ENCODE measurements at regions not wholly inside any gene's neighbourhood (a gene's known extent, or its start where the extent isn't known, plus 50 kb on each side); places are given as distances from the start of the nearest gene placed in this dataset.

DNA sequence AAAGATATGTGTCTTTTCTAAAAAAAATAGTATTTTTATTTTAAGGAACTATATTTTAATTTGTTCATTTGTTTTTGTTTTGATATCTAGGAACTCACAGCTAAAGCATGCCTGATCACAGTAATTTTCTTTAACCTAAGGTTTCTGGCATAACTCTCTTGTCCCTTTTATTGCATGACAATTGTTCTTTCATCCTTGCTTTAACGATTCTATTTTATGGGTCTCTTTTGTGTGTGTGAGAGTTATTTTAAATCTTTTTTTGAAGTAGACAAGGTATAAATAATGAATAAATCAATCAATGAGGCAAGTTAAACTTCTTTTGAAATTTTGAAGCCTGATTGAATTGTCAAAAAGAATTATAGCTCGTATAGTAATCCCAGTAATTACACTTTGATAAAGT is 747.8 kb upstream of the GOLIM4 start:
- no peaks in the 10 kb centered on the region for H3K36me3 ChIP-seq
- no peaks in the 10 kb centered on the region for H3K9me3 ChIP-seq
- peaks cover 14% of the 10 kb centered on the region for H3K27me3 ChIP-seq
- DNase-seq: no peak
- no peak overlapping the region for H3K4me3 ChIP-seq

DNA sequence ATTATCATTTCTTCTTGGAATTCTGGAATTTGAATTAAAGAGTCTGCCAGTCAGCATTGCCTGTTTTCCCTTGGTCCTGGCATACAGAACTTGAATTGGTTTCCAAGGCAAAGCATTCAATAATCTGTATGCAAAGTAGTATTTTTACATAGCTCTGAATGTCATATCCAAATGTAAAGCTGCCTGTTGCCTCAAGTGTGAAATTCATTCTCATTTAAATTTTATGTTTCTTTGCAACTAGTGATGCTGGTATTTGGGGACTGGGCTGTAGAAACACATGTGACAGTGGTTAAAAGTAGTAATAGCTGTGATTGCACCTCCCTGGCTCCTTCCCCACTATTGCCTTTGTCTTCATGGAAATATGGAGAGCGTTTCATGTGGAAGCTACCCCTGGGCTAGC is 743.9 kb upstream of the GOLIM4 start:
- H3K9me3 ChIP-seq: 0 out of 2 replicates have a peak, but pooled peaks cover 3% of the 10 kb centered on the region
- H3K36me3 ChIP-seq: no peaks in the 10 kb centered on the region
- no peak overlapping the region for H3K4me3 ChIP-seq
- DNase-seq: no peak
- peaks cover 5% of the 10 kb centered on the region; the same call in 1 of the 2 replicates for H3K27me3 ChIP-seq

DNA sequence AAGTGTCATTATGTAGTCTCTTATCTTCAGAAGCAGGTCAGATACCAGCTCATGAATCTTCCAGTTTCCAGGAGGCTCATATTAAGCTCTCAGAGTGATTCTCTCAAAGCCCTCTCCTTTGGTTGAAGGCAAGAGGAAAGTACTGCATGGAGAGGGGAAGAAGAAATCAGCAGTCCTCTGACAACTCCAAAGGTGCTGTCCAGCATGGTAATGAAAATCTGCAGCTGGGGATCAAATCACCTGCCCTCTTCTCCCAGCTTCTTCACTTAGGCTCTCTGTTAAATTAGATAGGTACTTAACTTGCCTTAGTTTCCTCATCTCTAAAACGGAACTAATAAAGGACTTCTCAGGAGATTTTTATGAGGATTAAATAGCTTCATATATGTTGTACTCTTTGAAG is 738.8 kb upstream of the GOLIM4 start:
- Histone ChIP-seq H3K27me3 (no peaks in the 10 kb centered on the region), H3K4me3 (no peak overlapping the region), H3K9me3 (peaks cover 11% of the 10 kb centered on the region), H3K36me3 (no peaks in the 10 kb centered on the region)
- DNase-seq: no peak

DNA sequence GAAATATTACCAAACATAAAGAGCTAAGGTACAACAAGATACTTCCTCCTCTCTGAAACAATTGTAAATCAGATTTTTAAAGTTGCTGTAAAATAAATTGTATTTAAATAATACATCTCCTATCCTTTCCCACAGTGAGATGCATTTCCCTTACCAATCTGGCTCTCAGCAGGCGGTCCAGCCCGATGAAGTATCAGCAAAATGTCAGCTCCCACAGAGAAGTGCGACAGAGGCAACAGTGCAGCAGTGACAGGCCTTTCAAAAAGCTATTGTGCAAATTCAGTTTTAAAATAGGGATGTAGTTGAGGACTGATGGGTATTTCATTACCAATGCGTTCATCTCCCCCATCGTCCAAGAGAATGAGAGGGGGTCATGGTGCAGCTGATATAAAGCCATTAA is 733.2 kb upstream of the GOLIM4 start:
- no peak for DNase-seq
- Histone ChIP-seq H3K36me3 (no peaks in the 10 kb centered on the region), H3K9me3 (peaks cover 7% of the 10 kb centered on the region), H3K27me3 (no peaks in the 10 kb centered on the region), H3K4me3 (no peak overlapping the region)

DNA sequence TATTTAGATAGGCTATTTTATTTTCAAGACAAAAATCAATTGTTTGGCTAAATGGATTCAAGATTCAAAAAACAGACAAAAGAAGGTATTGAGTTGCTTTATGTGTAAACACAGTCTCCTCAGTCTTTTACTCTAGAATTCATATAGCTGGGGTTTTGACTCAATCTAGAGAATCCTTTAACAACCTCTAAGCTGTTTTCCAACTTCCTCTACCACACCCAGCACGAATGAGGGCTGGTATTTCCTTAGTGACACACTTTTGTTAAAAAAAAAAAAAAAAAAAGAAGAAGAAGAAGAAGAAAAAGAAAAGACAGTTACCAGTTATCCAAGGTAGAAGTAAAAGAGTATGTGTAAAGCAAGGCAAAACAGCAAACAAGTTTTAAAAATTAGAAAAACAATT is 732.8 kb upstream of the GOLIM4 start:
- Histone ChIP-seq H3K36me3 (no peaks in the 10 kb centered on the region), H3K9me3 (peaks cover 3% of the 10 kb centered on the region), H3K27me3 (no peaks in the 10 kb centered on the region), H3K4me3 (no peak overlapping the region)
- DNase-seq: no peak

DNA sequence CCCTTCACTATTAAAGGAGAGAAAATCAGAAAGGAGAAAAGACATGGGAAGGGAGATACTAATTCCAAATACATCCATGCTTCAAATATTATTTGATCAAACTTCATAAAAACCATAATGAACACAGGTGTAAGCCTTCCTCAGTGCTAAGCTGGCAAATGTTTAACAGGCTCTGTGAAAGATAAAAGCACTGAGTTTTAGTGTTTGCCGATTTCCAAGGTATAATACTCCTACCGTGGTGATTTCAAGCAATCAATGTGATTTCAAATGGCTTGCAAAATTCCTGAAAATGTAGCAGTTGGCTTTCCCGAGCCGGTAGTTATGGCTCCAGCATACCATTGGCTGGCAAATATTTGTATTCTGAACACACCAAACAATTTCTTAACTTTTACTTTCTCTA is 732.3 kb upstream of the GOLIM4 start:
- DNase-seq: no peak
- H3K36me3 ChIP-seq: no peaks in the 10 kb centered on the region
- no peaks in the 10 kb centered on the region for H3K9me3 ChIP-seq
- no peak overlapping the region for H3K4me3 ChIP-seq
- no peaks in the 10 kb centered on the region for H3K27me3 ChIP-seq

DNA sequence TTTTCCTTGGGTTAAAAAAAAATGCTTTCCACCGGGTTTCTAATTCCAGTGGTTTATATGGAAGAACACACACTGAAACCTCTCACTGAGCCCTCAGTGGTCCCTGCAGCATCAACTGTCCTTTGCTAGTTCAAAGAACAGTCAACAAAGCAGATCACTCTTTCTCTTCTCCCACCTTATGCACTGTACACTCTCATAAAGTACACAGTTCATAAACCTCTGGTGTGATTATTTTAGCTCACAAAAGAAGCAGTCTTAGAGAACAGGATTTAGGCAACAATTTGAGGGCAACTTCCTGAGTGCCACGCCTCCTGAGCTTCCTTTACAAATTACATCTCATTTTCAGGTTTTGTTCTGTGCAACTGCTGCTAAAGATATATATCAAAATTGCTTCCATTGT is 728.4 kb upstream of the GOLIM4 start:
- Histone ChIP-seq H3K36me3 (no peaks in the 10 kb centered on the region), H3K9me3 (no peaks in the 10 kb centered on the region), H3K27me3 (0 out of 2 replicates have a peak, but pooled peaks cover 2% of the 10 kb centered on the region), H3K4me3 (no peak overlapping the region)
- no peak for DNase-seq

DNA sequence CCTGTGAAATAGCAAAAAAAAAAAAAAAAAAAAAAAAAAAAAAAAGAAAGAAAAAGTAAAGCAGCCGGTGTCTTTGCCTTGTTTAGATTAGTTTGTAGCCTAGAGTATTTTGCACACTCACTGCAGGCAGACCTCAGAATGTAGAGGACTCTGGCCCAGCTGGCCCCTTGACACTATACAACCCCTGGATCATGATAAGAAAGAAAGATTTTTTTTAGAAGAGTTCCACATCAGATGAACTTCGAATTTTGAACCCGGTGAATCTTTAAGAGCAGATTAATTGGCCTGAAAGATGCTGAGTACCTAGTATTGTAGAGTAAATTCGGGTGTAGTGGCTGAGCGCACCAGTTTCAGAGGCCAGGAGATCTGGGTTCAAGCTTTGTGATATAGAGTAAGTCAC is 727.7 kb upstream of the GOLIM4 start:
- Histone ChIP-seq H3K9me3 (no peaks in the 10 kb centered on the region), H3K27me3 (0 out of 2 replicates have a peak, but pooled peaks cover 2% of the 10 kb centered on the region), H3K36me3 (no peaks in the 10 kb centered on the region), H3K4me3 (no peak overlapping the region)
- DNase-seq: no peak

DNA sequence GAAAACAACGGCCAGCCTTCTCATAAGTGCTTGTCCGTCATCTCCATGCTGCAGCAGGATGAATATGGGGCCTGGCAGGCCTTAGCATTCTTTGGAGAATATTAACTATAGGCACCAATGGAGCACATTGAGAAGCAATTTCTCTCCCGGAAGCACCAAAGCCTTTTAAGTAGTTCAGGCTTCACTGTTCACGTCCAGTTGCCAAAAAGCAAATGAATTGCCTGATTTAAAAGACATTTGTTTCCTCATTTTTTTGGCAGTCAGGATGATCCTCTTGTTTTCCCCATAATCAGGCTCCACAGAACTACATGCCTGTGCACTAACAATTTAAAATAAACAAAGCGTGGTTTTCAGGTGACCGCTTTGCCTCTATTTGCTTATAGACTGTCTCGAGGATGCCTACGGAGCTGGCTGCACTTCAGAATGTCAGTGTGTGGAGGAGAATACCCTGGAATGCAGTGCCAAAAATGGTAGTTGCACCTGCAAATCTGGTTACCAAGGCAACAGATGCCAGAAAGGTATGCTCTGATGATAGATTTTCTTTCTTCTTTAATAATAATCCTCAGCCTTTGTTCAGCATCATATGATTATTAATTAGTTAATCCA is 725.2 kb upstream of the GOLIM4 start:
- Histone ChIP-seq H3K27me3 (0 out of 2 replicates have a peak, but pooled peaks cover 2% of the 10 kb centered on the region), H3K9me3 (no peaks in the 10 kb centered on the region), H3K4me3 (no peak overlapping the region), H3K36me3 (no peaks in the 10 kb centered on the region)
- DNase-seq: no peak

DNA sequence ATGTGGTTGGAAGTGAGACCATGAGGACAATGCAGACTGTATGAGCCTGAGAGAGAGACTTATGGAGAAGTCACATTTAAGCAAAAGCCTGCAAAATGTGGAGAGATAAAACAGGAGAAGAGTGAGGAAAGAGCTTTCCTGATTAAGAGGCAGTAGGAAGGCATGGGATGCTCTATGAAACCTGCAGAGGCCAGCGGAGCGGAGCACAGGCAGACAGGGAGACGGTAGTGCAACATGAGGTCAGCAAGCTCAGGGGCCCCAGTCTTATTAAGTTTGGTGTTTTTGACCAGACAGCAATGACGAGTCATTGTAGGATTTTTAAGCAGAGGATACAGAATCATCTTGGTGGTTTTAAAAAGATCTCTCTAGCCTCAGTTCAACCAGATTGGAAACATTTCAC is 721.5 kb upstream of the GOLIM4 start:
- Histone ChIP-seq H3K27me3 (0 out of 2 replicates have a peak, but pooled peaks cover 2% of the 10 kb centered on the region), H3K36me3 (no peaks in the 10 kb centered on the region), H3K4me3 (no peak overlapping the region), H3K9me3 (no peaks in the 10 kb centered on the region)
- DNase-seq: no peak

DNA sequence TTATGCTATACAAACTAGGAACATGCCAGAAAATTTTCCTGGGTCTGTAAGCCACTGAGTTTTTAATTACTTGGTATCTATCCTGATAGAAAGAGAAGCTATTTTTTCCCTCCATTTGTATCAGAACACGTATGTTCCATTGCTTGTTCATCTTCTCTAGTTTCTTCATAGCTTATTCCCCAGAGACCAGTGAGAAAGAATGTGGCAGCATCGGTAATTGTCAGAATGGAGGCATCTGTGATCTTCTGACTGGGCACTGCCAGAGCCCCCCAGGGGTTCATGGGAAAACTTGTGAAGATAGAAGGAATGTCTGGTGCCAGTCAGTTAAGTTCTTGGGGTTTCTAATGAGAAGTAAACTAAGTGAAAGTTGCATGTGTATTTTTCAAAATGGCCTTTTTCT is 720.2 kb upstream of the GOLIM4 start:
- DNase-seq: no peak
- H3K9me3 ChIP-seq: no peaks in the 10 kb centered on the region
- H3K4me3 ChIP-seq: no peak overlapping the region
- H3K27me3 ChIP-seq: no peaks in the 10 kb centered on the region
- no peaks in the 10 kb centered on the region for H3K36me3 ChIP-seq

DNA sequence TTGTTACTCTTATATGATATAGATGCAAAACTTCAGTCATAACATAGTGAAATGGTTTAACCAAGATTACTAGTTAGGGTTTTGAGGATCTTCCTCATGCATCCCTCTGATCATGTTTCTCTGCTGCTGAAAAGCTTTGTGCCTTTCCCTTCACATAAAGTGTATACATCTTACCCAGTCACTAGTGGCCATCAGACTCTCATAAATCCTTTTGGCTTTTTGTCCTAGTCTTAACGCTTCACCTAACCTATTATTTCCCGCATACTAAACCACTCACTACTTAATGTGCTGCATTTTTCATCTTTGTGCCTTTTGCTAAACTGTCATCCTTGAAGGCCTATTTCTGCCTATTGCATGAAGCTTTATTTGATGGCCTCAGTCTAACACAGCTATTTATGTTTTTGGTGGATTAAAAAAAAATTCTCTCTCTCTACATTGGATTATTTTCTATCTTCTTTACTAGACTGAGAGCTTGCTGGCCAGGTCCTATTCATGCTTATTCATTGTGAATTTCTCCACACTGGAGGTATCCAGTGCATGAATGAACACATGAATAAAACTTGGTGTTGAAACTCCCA is 717.6 kb upstream of the GOLIM4 start:
- Histone ChIP-seq H3K4me3 (no peak overlapping the region), H3K27me3 (no peaks in the 10 kb centered on the region), H3K9me3 (no peaks in the 10 kb centered on the region), H3K36me3 (no peaks in the 10 kb centered on the region)
- no peak for DNase-seq

DNA sequence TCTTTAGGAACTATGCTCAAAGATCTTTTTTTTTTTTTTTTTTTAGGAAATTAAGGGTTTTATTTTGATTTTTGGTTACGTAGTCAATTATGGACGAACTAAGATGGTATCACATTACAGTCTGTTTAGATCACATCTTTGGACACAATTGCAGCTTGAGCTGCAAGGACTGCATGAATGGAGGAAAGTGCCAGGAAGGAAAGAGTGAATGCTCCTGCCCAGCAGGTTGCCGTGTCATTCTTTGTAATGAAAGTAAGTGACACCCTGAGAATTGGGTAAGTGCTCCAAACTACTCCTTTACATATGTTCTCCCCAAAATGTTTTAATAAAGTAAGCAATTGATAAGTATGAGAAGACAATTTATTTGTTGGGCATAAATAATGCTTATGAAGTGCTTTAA is 716.5 kb upstream of the GOLIM4 start:
- no peaks in the 10 kb centered on the region for H3K9me3 ChIP-seq
- H3K4me3 ChIP-seq: no peak overlapping the region
- no peaks in the 10 kb centered on the region for H3K27me3 ChIP-seq
- no peak for DNase-seq
- H3K36me3 ChIP-seq: no peaks in the 10 kb centered on the region

DNA sequence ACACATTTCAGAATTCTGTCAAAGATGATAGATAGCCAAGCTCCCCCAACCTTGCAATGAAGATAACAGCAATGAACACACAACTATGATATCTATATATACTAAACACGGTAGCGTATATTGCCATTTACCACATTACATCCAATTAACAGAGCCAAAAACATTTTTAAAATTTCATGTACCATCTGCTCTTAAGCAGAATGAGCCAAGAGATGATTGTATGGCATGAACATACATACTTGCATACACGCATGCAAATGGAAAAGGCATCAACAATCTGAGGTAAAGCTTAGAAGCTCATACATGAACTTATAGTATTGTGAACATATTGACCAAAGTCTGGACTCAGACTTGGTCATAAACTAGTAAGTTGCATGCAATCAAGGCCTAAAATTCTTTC is 712.9 kb upstream of the GOLIM4 start:
- no peaks in the 10 kb centered on the region for H3K27me3 ChIP-seq
- no peak for DNase-seq
- H3K36me3 ChIP-seq: no peaks in the 10 kb centered on the region
- H3K4me3 ChIP-seq: no peak overlapping the region
- H3K9me3 ChIP-seq: no peaks in the 10 kb centered on the region

DNA sequence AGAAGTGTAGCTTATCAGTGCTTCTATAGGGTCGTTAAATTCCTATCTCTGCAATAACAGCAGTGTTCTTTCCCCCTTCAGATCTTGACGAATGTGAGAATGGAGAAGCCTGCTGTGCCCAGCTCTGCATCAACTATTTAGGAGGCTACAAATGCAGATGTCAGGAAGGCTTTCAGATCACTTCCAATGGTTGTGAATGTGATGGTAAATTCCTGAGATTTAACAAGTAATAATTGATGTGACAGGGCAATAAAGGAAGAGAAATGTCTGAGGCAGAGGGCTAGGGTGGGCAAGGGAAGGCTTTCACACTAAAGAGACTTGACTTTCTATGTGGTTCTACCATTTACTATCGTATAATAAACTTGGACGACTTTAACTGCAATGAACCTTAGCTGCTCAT is 711.7 kb upstream of the GOLIM4 start:
- Histone ChIP-seq H3K9me3 (no peaks in the 10 kb centered on the region), H3K36me3 (no peaks in the 10 kb centered on the region), H3K4me3 (no peak overlapping the region), H3K27me3 (no peaks in the 10 kb centered on the region)
- DNase-seq: no peak

DNA sequence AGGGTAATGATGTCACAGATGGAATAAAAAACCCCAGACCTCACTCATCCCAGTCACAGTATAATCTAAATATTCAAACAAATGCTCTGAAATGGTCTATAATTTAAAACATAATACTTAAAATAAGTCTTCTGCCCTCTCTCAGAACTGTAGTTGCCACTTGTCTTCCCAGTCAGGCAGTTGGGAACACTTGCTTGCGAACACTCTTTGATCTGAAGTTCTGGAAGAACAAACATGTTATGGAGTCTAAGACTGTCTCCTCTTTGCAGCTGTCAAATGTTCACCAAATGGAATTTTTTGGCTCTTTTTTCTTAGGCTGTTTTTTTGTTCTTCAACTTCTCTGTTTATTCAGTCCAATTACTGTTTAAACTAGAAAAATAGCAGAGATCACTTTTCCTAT is 711.1 kb upstream of the GOLIM4 start:
- Histone ChIP-seq H3K9me3 (no peaks in the 10 kb centered on the region), H3K36me3 (no peaks in the 10 kb centered on the region), H3K27me3 (no peaks in the 10 kb centered on the region), H3K4me3 (no peak overlapping the region)
- no peak for DNase-seq

DNA sequence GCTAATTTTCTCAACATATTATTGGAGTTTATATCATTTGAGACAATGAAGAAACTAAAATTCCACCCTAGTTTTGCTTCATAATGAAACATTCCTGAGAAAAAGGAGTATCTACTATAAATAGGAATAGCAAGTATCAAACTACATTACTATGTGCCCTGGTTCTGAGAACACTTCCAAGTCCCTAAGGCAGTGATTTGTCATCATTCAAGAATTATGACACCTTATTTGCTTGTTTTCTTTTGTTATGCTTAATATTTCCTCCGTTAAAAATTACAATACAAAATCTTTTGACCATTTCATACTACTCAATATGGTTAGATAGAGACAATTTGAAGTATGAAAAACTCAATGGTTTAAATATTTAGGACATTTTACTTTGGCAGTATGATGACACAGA is 707.8 kb upstream of the GOLIM4 start:
- no peaks in the 10 kb centered on the region for H3K27me3 ChIP-seq
- H3K9me3 ChIP-seq: no peaks in the 10 kb centered on the region
- no peaks in the 10 kb centered on the region for H3K36me3 ChIP-seq
- H3K4me3 ChIP-seq: no peak overlapping the region
- no peak for DNase-seq

DNA sequence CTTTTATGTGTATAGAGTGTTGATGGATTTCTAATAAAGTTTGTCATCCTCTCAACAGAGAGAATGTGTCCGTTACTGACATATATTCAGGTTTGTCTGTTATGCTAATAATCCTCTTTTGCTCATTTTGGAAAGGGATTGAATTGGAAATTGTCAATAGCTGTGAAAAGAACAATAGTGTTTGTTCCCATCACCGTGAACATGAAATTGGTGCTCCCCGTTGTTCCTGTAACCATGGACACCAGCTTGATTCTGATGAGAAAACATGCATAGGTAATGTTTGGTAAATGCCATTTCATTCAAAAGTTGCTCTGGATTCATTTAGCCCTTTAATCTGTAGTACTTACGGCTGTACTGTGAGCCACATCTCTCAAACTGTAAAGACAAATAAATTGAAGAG is 707.0 kb upstream of the GOLIM4 start:
- no peaks in the 10 kb centered on the region for H3K36me3 ChIP-seq

More for the DNA sequence above, 707.0 kb upstream of the GOLIM4 start:
- Histone ChIP-seq H3K9me3 (no peaks in the 10 kb centered on the region), H3K4me3 (no peak overlapping the region), H3K27me3 (no peaks in the 10 kb centered on the region)
- DNase-seq: no peak
